GM23338 (cell line): ENCODE measurements at regions not wholly inside any gene's neighbourhood (a gene's known extent, or its start where the extent isn't known, plus 50 kb on each side); places are given as distances from the start of the nearest gene placed in this dataset.

Source experiments
- ATAC-seq: fragments of 200-7000 bp; cut with Tn5 transposase; 3 replicates; pipeline ENCODE4 v1.9.1; 2020
- DNase-seq: peaks from one replicate; pipeline ENCODE4 v3.0.0-alpha.2; 2015; ENCODE audit warnings: low spot score
- H2AFZ ChIP-seq: fragments of 200-600 bp; sonication (generic); 2 replicates; pipeline ENCODE4 v1.8.0; 2016; ENCODE audit warnings: antibody characterized with exemption, mild to moderate bottlenecking, moderate library complexity
- H3F3A ChIP-seq: fragments of 200-600 bp; sonication (generic); replicated peaks from 2 replicates; pipeline ENCODE4 v1.8.0; 2017; ENCODE audit warnings: antibody characterized with exemption, mixed run types, low read depth
- H3K27ac ChIP-seq: fragments of 200-600 bp; sonication (generic); 2 replicates; pipeline ENCODE4 v1.6.1; 2016; ENCODE audit warnings: low read depth
- H3K27me3 ChIP-seq: fragments of 200-600 bp; sonication (generic); 2 replicates; pipeline ENCODE4 v1.8.0; 2016; ENCODE audit warnings: mild to moderate bottlenecking, mixed run types, moderate library complexity; ENCODE audit not compliant: insufficient read depth
- H3K36me3 ChIP-seq: fragments of 200-600 bp; sonication (generic); 2 replicates; pipeline ENCODE4 v1.8.0; 2016; ENCODE audit warnings: mild to moderate bottlenecking; ENCODE audit not compliant: insufficient read depth
- H3K4me1 ChIP-seq: fragments of 200-600 bp; sonication (generic); 2 replicates; pipeline ENCODE4 v1.8.0; 2016; ENCODE audit warnings: mild to moderate bottlenecking, moderate library complexity; ENCODE audit not compliant: insufficient read depth
- H3K4me2 ChIP-seq: fragments of 200-600 bp; sonication (generic); 2 replicates; pipeline ENCODE4 v1.7.1; 2017; ENCODE audit warnings: mixed run types
- H3K4me3 ChIP-seq: fragments of 200-600 bp; sonication (generic); 2 replicates; pipeline ENCODE4 v1.6.1; 2016; ENCODE audit warnings: mixed run types
- H3K79me2 ChIP-seq: fragments of 200-600 bp; sonication (generic); replicated peaks from 2 replicates; pipeline ENCODE4 v1.8.0; 2017; ENCODE audit warnings: mild to moderate bottlenecking; ENCODE audit not compliant: insufficient read depth
- H3K9me2 ChIP-seq: fragments of 200-600 bp; sonication (generic); 2 replicates; pipeline ENCODE4 v1.8.0; 2017; ENCODE audit not compliant: insufficient read depth
- H4K20me1 ChIP-seq: fragments of 200-600 bp; sonication (generic); replicated peaks from 2 replicates; pipeline ENCODE4 v1.8.0; 2017; ENCODE audit warnings: mild to moderate bottlenecking; ENCODE audit not compliant: insufficient read depth
- H3K27ac Mint-ChIP-seq: 2 replicates; pipeline ENCODE4 v1.8.0; 2020; ENCODE audit warnings: inconsistent platforms, mild to moderate bottlenecking, moderate library complexity, mixed read lengths
- H3K27me3 Mint-ChIP-seq: 3 replicates; pipeline ENCODE4 v1.8.0; 2022; ENCODE audit warnings: low read depth, mild to moderate bottlenecking, moderate library complexity, mixed read lengths, inconsistent platforms; ENCODE audit not compliant: insufficient read depth, poor library complexity
- H3K36me3 Mint-ChIP-seq: 3 replicates; pipeline ENCODE4 v1.8.0; 2021; ENCODE audit warnings: low read depth, mild to moderate bottlenecking, inconsistent platforms, moderate library complexity, mixed read lengths
- H3K4me1 Mint-ChIP-seq: 3 replicates; pipeline ENCODE4 v1.8.0; 2020; ENCODE audit warnings: mild to moderate bottlenecking, inconsistent platforms, mixed read lengths
- H3K4me3 Mint-ChIP-seq: 3 replicates; pipeline ENCODE4 v1.8.0; 2021; ENCODE audit warnings: moderate library complexity, mild to moderate bottlenecking, inconsistent platforms, mixed read lengths
- H3K9me3 Mint-ChIP-seq: 3 replicates; pipeline ENCODE4 v1.8.0; 2020; ENCODE audit warnings: moderate library complexity, mild to moderate bottlenecking, inconsistent platforms, mixed read lengths
- CREB1 ChIP-seq: fragments of 250-450 bp; sonication (Bioruptor Pico); IDR thresholded peaks from 2 replicates; pipeline ENCODE4 v1.5.0; 2020; ENCODE audit warnings: low read depth, mild to moderate bottlenecking, moderate library complexity
- EZH2 ChIP-seq: fragments of 200-600 bp; sonication (generic); IDR thresholded peaks from one replicate; pipeline ENCODE4 v1.8.0; 2017; ENCODE audit warnings: antibody characterized with exemption, mild to moderate bottlenecking, low read depth; ENCODE audit not compliant: unreplicated experiment
- TF ChIP-seq, protein P1 (sequence below): fragments of 250-450 bp; sonication (Bioruptor Pico); IDR thresholded peaks from 2 replicates; pipeline ENCODE4 v1.5.0; 2020; ENCODE audit warnings: mild to moderate bottlenecking, moderate library complexity

DNA sequence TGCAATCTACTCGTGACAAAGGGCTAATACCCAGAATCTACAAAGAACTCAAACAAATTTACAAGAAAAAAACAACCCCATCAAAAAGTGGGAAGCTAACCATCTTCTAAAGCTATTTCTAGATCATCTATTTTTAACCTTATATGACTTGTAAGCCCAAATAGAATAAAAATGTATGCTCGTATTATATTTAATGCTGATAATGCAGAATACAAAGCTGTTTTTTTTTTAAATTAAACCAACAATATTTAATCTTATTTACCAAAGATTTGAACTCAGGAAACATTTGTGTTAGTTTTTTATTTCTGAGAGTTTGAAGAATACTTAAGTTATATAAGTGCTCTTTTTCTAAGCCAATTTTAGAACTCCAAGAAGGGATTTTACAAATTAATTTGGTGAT is 652.1 kb downstream of the LRRC70 start:
- H3K36me3 Mint-ChIP-seq: no peaks in the 10 kb centered on the region
- Histone ChIP-seq H3K4me1 (no peaks in the 10 kb centered on the region), H3K27me3 (no peaks in the 10 kb centered on the region), H4K20me1 (no peaks in the 10 kb centered on the region), H3K4me2 (no peak overlapping the region), H3F3A (no peaks in the 10 kb centered on the region), H3K27ac (no peak overlapping the region), H3K36me3 (no peaks in the 10 kb centered on the region), H3K4me3 (no peak overlapping the region), H3K79me2 (no peaks in the 10 kb centered on the region), H3K9me2 (no peaks in the 10 kb centered on the region), H2AFZ (no peak overlapping the region)
- H3K4me1 Mint-ChIP-seq: peaks cover 4% of the 10 kb centered on the region; the same call in 2 of the 3 replicates
- H3K27me3 Mint-ChIP-seq: peaks cover 2% of the 10 kb centered on the region
- no peak overlapping the region for H3K4me3 Mint-ChIP-seq
- H3K27ac Mint-ChIP-seq: no peak overlapping the region
- ATAC-seq (no peak), DNase-seq (no peak)
- no peak for TF ChIP-seq CREB1 (CRISPR knock-in tag)
- TF ChIP-seq, protein P1, sequence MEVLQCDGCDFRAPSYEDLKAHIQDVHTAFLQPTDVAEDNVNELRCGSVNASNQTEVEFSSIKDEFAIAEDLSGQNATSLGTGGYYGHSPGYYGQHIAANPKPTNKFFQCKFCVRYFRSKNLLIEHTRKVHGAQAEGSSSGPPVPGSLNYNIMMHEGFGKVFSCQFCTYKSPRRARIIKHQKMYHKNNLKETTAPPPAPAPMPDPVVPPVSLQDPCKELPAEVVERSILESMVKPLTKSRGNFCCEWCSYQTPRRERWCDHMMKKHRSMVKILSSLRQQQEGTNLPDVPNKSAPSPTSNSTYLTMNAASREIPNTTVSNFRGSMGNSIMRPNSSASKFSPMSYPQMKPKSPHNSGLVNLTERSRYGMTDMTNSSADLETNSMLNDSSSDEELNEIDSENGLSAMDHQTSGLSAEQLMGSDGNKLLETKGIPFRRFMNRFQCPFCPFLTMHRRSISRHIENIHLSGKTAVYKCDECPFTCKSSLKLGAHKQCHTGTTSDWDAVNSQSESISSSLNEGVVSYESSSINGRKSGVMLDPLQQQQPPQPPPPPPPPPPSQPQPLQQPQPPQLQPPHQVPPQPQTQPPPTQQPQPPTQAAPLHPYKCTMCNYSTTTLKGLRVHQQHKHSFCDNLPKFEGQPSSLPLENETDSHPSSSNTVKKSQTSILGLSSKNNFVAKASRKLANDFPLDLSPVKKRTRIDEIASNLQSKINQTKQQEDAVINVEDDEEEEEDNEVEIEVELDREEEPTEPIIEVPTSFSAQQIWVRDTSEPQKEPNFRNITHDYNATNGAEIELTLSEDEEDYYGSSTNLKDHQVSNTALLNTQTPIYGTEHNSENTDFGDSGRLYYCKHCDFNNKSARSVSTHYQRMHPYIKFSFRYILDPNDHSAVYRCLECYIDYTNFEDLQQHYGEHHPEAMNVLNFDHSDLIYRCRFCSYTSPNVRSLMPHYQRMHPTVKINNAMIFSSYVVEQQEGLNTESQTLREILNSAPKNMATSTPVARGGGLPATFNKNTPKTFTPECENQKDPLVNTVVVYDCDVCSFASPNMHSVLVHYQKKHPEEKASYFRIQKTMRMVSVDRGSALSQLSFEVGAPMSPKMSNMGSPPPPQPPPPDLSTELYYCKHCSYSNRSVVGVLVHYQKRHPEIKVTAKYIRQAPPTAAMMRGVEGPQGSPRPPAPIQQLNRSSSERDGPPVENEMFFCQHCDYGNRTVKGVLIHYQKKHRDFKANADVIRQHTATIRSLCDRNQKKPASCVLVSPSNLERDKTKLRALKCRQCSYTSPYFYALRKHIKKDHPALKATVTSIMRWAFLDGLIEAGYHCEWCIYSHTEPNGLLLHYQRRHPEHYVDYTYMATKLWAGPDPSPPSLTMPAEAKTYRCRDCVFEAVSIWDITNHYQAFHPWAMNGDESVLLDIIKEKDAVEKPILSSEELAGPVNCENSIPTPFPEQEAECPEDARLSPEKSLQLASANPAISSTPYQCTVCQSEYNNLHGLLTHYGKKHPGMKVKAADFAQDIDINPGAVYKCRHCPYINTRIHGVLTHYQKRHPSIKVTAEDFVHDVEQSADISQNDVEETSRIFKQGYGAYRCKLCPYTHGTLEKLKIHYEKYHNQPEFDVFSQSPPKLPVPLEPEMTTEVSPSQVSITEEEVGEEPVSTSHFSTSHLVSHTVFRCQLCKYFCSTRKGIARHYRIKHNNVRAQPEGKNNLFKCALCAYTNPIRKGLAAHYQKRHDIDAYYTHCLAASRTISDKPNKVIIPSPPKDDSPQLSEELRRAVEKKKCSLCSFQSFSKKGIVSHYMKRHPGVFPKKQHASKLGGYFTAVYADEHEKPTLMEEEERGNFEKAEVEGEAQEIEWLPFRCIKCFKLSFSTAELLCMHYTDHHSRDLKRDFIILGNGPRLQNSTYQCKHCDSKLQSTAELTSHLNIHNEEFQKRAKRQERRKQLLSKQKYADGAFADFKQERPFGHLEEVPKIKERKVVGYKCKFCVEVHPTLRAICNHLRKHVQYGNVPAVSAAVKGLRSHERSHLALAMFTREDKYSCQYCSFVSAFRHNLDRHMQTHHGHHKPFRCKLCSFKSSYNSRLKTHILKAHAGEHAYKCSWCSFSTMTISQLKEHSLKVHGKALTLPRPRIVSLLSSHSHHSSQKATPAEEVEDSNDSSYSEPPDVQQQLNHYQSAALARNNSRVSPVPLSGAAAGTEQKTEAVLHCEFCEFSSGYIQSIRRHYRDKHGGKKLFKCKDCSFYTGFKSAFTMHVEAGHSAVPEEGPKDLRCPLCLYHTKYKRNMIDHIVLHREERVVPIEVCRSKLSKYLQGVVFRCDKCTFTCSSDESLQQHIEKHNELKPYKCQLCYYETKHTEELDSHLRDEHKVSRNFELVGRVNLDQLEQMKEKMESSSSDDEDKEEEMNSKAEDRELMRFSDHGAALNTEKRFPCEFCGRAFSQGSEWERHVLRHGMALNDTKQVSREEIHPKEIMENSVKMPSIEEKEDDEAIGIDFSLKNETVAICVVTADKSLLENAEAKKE: no peak
- no peaks in the 10 kb centered on the region for H3K9me3 Mint-ChIP-seq

DNA sequence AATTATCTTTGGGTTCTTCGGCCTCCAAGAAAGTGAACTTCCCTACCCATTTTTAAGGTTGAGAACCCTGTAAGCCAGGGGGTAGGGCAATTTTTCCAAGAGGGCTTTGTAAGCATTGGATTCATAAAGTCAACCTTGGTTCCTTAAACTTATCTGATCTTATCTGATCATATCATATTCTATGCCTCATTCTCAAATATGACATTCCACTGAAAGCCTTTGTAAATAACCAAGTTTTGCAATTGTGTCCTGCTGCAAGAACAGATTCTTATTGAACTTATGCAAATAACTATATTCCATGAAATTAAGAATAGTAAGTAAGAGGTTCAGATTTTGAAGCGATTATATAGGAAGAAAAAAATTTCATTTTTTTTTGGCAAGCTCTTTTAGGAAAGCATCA is 649.5 kb downstream of the LRRC70 start:
- no peaks in the 10 kb centered on the region for H3K9me2 ChIP-seq
- peaks cover 2% of the 10 kb centered on the region for H3K27me3 Mint-ChIP-seq
- H3K4me1 Mint-ChIP-seq: no peaks in the 10 kb centered on the region; the same call in 2 of the 3 replicates

More for the DNA sequence above, 649.5 kb downstream of the LRRC70 start:
- no peaks in the 10 kb centered on the region for H3K4me1 ChIP-seq
- no peaks in the 10 kb centered on the region for H3K36me3 ChIP-seq
- no peaks in the 10 kb centered on the region for H3K9me3 Mint-ChIP-seq
- no peak overlapping the region for H3K4me3 Mint-ChIP-seq
- H3K4me3 ChIP-seq: no peak overlapping the region
- ATAC-seq (no peak), DNase-seq (no peak)
- H3K36me3 Mint-ChIP-seq: no peaks in the 10 kb centered on the region
- no peak for TF ChIP-seq EZH2
- H3F3A ChIP-seq: no peaks in the 10 kb centered on the region
- no peaks in the 10 kb centered on the region for H3K27me3 ChIP-seq
- H2AFZ ChIP-seq: no peak overlapping the region
- no peak overlapping the region for H3K27ac ChIP-seq
- H4K20me1 ChIP-seq: no peaks in the 10 kb centered on the region
- H3K79me2 ChIP-seq: no peaks in the 10 kb centered on the region
- no peak overlapping the region for H3K27ac Mint-ChIP-seq
- no peak overlapping the region for H3K4me2 ChIP-seq
